ENCODE measurements at regions not wholly inside any gene's neighbourhood (a gene's known extent, or its start where the extent isn't known, plus 50 kb on each side); places are given as distances from the start of the nearest gene placed in this dataset.

DNA sequence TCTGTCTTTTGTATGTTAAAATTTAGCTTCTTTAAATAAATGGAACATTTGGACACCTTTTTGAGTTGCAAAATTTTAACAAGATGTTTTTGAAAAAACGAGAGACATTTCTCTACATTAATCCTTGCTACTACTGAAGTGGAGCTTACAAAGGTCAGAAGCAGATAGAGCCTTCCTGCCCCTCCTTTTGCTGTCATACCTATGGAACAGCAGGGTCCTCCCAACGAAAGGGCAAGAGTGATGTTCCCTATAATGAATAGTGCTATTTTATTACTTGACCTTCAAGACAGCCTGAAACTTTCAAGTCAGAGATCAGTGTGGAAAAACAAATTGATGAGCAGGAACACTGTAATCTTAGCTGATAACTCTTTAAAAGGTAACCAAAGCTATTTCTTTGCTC, 1538.9 kb downstream of the PLA2G4A start:
- no peaks in the 10 kb centered on the region for H3K36me3 ChIP-seq
- TF ChIP-seq, protein P1, sequence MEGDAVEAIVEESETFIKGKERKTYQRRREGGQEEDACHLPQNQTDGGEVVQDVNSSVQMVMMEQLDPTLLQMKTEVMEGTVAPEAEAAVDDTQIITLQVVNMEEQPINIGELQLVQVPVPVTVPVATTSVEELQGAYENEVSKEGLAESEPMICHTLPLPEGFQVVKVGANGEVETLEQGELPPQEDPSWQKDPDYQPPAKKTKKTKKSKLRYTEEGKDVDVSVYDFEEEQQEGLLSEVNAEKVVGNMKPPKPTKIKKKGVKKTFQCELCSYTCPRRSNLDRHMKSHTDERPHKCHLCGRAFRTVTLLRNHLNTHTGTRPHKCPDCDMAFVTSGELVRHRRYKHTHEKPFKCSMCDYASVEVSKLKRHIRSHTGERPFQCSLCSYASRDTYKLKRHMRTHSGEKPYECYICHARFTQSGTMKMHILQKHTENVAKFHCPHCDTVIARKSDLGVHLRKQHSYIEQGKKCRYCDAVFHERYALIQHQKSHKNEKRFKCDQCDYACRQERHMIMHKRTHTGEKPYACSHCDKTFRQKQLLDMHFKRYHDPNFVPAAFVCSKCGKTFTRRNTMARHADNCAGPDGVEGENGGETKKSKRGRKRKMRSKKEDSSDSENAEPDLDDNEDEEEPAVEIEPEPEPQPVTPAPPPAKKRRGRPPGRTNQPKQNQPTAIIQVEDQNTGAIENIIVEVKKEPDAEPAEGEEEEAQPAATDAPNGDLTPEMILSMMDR (IDR thresholded peaks at IDR 0.05) = no peak
- H3K4me3 ChIP-seq (ENCODE audit: low read depth in 1 of 2, low read length in 1 of 2) = no peak overlapping the region
- H3K27me3 ChIP-seq = no peaks in the 10 kb centered on the region
- H3K4me1 ChIP-seq (ENCODE audit: control insufficient read depth in 1 of 2, insufficient read depth in 1 of 2, low read depth in 1 of 2, low read length in 1 of 2) = no peaks in the 10 kb centered on the region
- no peaks in the 10 kb centered on the region for H3K9me3 ChIP-seq
- H3K27ac ChIP-seq = no peak overlapping the region

DNA sequence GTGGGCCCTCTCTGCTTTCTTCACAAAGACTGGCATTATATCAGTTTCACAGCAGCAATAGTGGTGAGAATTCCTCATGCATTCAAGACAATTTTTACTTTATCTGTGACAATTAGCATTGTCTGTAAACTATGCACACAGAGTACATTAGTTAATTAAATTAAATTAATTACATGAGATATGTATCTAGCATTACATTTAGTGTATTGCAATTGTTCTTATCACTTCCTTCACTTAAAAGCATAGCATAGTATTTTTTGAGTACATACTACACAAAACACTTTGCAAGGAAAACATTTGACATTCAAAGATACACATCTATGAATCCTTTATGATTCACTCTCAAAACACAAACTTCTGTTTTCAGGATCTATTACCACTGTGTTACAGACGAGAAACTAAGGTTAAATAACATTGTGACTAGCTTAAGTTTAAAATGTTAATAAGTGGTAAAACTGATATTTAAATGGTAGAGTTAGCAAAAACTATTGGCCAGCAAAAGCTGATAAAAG, 1542.6 kb downstream of the PLA2G4A start:
- Histone ChIP-seq H3K27me3 (no peaks in the 10 kb centered on the region), H3K36me3 (no peaks in the 10 kb centered on the region), H3K9me3 (no peaks in the 10 kb centered on the region), H3K27ac (no peak overlapping the region), H3K4me3 (ENCODE audit: low read depth in 1 of 2, low read length in 1 of 2) (no peak overlapping the region), H3K4me1 (ENCODE audit: control insufficient read depth in 1 of 2, insufficient read depth in 1 of 2, low read depth in 1 of 2, low read length in 1 of 2) (no peaks in the 10 kb centered on the region)
- TF ChIP-seq, protein P1 (IDR thresholded peaks at IDR 0.05) = no peak

DNA sequence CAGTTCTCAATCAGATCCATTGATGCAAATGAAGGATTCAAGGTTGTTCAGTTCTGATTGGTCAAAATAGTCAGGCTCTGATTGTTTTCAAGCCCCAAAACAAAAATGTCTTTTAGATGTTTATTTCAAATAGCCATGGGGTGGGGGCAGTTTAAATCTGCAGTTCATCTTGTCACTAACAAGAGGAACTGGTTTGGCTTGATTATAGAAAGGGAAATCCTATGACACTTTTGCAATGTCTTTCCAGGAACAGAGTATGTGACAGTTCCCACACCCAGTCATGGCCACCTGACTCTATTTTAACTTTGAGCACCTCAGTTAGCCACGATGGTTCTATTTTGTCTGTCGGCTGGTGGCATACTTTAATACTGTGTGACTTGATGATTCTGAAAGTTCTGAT, 1544.1 kb downstream of the PLA2G4A start:
- no peaks in the 10 kb centered on the region for H3K36me3 ChIP-seq
- H3K4me1 ChIP-seq (ENCODE audit: control insufficient read depth in 1 of 2, insufficient read depth in 1 of 2, low read depth in 1 of 2, low read length in 1 of 2) = no peaks in the 10 kb centered on the region
- H3K27ac ChIP-seq = no peak overlapping the region
- TF ChIP-seq, protein P1 (IDR thresholded peaks at IDR 0.05) = no peak
- H3K27me3 ChIP-seq = no peaks in the 10 kb centered on the region
- no peak overlapping the region for H3K4me3 ChIP-seq (ENCODE audit: low read depth in 1 of 2, low read length in 1 of 2)
- no peaks in the 10 kb centered on the region for H3K9me3 ChIP-seq

DNA sequence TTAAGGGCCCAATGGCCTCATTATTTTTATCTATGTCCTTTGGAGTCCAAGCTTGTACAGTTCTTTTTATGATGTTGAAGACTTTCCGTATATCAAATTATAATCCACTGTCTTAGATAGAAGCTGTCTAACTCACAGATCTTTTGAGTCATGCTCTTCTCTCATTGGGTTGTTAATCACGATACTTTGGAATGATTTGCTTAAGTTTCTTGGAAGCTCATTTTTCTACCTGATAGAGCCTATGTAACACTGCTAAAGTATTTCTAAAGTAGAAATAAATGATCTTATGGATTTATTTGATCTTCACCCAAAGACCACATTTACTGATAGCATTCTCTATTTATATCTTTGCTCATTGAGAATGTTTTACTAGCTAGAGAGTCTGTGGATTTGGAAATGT, 1554.1 kb downstream of the PLA2G4A start:
- TF ChIP-seq, protein P1 (IDR thresholded peaks at IDR 0.05) = no peak
- Histone ChIP-seq H3K4me1 (ENCODE audit: control insufficient read depth in 1 of 2, insufficient read depth in 1 of 2, low read depth in 1 of 2, low read length in 1 of 2) (no peaks in the 10 kb centered on the region), H3K27ac (no peak overlapping the region), H3K36me3 (no peaks in the 10 kb centered on the region), H3K27me3 (no peaks in the 10 kb centered on the region), H3K9me3 (no peaks in the 10 kb centered on the region), H3K4me3 (ENCODE audit: low read depth in 1 of 2, low read length in 1 of 2) (no peak overlapping the region)

DNA sequence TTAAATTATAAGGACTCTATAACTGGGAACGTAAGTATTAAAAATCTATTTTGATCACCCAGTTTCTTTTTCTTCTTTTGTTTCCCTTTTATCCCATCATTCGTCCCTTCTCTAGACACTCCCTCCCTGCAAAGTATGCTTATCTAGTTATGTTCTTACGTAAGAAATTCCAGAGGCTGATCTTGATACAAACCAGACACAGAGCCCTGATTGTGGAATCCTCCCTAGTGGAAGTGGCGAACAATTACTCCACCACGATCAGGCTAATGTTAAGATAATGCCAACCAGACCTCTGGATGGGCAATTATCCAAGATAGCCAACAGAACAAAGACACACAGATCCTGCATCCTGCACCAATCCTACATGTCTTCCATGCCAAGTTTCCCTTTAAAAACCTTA, 1557.4 kb downstream of the PLA2G4A start:
- no peaks in the 10 kb centered on the region for H3K36me3 ChIP-seq
- H3K27me3 ChIP-seq = no peaks in the 10 kb centered on the region
- H3K4me3 ChIP-seq (ENCODE audit: low read depth in 1 of 2, low read length in 1 of 2) = no peak overlapping the region
- no peaks in the 10 kb centered on the region for H3K9me3 ChIP-seq
- H3K4me1 ChIP-seq (ENCODE audit: control insufficient read depth in 1 of 2, insufficient read depth in 1 of 2, low read depth in 1 of 2, low read length in 1 of 2) = no peaks in the 10 kb centered on the region
- TF ChIP-seq, protein P1 (IDR thresholded peaks at IDR 0.05) = no peak
- no peak overlapping the region for H3K27ac ChIP-seq

DNA sequence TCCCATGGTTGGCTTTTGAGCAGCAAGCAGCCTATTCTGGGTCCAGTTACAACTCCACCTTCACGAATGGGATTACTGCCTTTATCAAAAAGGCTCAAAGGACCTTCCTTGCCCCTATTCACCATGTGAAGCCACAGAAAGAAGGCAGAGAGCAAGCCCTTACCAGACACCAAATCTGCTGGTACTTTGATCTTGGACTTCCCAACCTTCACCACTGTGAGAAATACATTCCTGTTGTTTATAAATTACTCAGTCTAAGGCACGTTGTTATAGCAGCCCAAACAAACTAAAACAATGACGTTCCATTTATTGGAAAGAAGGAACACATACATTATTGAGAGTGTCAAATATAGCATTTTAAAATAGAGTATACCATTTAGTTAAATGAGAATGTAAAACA, 1557.9 kb downstream of the PLA2G4A start:
- no peaks in the 10 kb centered on the region for H3K9me3 ChIP-seq
- TF ChIP-seq, protein P1 (IDR thresholded peaks at IDR 0.05) = no peak
- no peaks in the 10 kb centered on the region for H3K27me3 ChIP-seq
- no peaks in the 10 kb centered on the region for H3K36me3 ChIP-seq
- no peaks in the 10 kb centered on the region for H3K4me1 ChIP-seq (ENCODE audit: control insufficient read depth in 1 of 2, insufficient read depth in 1 of 2, low read depth in 1 of 2, low read length in 1 of 2)
- H3K4me3 ChIP-seq (ENCODE audit: low read depth in 1 of 2, low read length in 1 of 2) = no peak overlapping the region
- no peak overlapping the region for H3K27ac ChIP-seq

Data from neutrophil (primary cell).